ENCODE measurements at regions not wholly inside any gene's neighbourhood (a gene's known extent, or its start where the extent isn't known, plus 50 kb on each side); places are given as distances from the start of the nearest gene placed in this dataset.

DNA sequence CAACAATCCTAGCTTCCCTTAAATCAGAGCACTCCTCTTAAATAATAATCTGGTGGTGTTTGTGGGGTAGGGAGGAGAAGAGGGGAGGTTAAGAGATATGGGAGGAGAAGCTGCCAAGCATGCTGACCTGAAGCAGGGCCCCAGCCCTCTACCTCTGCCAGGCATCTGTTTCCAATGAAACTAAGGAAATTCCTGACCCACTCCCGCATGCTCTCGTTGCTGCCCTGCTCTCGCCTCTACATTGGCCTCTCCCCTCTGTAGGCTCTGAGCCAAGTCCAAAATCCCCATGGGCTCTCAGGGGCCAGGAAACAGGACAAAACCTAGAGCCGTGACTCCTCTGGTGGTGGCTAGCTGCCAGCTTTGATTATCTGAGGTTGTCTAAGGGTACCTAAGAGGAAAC is 559.5 kb upstream of the CDH11 start:
- DNase-seq (ENCODE audit: low read depth in 2 of 2), result peak in 1 of 2 donors; percentile 89

DNA sequence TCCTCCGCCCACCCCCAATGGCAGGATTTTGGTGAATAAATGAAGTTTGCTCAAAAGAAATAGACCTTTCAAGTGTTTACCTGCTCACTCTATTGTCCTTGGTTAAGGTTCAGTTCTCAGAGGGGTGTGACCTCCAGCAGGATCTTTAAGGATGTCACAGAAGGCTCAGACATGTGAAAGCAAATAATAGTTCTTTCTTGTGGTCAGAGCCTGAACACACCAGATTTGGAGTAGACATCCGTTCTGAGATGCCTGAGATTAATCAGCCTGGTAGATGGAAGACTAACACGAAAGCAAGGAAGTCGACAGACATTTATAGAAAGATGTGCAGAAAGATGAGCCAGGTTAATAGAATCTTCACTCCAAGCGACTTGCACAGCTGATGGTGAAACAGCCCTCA is 557.9 kb upstream of the CDH11 start:
- TF ChIP-seq, protein P1, sequence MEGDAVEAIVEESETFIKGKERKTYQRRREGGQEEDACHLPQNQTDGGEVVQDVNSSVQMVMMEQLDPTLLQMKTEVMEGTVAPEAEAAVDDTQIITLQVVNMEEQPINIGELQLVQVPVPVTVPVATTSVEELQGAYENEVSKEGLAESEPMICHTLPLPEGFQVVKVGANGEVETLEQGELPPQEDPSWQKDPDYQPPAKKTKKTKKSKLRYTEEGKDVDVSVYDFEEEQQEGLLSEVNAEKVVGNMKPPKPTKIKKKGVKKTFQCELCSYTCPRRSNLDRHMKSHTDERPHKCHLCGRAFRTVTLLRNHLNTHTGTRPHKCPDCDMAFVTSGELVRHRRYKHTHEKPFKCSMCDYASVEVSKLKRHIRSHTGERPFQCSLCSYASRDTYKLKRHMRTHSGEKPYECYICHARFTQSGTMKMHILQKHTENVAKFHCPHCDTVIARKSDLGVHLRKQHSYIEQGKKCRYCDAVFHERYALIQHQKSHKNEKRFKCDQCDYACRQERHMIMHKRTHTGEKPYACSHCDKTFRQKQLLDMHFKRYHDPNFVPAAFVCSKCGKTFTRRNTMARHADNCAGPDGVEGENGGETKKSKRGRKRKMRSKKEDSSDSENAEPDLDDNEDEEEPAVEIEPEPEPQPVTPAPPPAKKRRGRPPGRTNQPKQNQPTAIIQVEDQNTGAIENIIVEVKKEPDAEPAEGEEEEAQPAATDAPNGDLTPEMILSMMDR (IDR thresholded peaks at IDR 0.05; ENCODE audit: low read depth, low read length), result no peak
- H3K4me3 ChIP-seq (replicated peaks in 1 of 2; ENCODE audit: low read depth in 2 of 2, low read length in 2 of 2), result no peak overlapping the region

More for the DNA sequence above, 559.5 kb upstream of the CDH11 start:
- TF ChIP-seq, protein P1 (IDR thresholded peaks at IDR 0.05; ENCODE audit: low read depth, low read length), result no peak
- H3K4me3 ChIP-seq (replicated peaks in 1 of 2; ENCODE audit: low read depth in 2 of 2, low read length in 2 of 2), result no peak overlapping the region

DNA sequence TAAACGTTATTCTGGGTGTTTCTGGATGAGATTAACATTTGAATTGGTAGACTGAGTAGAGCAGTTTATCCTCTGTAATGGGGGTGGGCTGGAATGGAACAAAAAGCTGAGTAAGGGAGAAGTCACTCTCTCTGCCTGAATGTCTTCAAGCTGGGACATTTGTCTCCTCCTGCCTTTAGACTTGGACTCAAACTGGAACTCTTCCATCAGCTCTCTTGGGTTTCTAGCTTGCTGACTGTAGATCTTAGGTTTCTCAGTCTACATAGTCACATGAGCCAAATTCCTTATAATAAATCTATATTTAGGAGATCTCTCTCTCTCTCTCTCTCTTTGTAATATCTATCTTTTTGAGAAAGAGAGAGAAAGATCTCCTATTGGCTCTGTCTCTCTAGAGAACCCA is 553.3 kb upstream of the CDH11 start:
- TF ChIP-seq, protein P1 (IDR thresholded peaks at IDR 0.05; ENCODE audit: low read depth, low read length), result no peak
- no peak for DNase-seq (ENCODE audit: low read depth in 2 of 2)
- no peak overlapping the region for H3K4me3 ChIP-seq (replicated peaks in 1 of 2; ENCODE audit: low read depth in 2 of 2, low read length in 2 of 2)

More for the DNA sequence above, 557.9 kb upstream of the CDH11 start:
- DNase-seq (ENCODE audit: low read depth in 2 of 2), result no peak

DNA sequence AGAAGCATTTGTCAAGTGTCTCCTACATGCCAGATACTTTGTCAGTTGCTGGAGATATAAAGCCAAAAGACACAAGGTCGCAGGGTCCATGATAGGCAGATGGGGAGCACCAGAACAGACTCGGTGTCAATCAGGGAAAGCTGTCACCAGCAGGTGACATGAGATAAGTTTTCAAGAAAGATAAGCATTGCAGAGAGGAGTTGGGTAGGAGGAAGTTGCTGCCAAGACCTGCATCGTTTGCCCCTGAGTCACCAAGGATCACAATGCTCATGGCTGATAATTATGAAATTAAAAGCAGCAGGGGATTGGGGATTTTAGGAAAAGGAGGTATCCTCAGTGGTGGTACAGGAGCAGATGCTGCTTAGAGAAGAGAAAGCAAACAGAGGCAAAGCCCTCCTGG is 551.1 kb upstream of the CDH11 start:
- no peak overlapping the region for H3K4me3 ChIP-seq (replicated peaks in 1 of 2; ENCODE audit: low read depth in 2 of 2, low read length in 2 of 2)
- peak; percentile 14 to 59 for DNase-seq (ENCODE audit: low read depth in 2 of 2)
- TF ChIP-seq, protein P1 (IDR thresholded peaks at IDR 0.05; ENCODE audit: low read depth, low read length), result no peak

DNA sequence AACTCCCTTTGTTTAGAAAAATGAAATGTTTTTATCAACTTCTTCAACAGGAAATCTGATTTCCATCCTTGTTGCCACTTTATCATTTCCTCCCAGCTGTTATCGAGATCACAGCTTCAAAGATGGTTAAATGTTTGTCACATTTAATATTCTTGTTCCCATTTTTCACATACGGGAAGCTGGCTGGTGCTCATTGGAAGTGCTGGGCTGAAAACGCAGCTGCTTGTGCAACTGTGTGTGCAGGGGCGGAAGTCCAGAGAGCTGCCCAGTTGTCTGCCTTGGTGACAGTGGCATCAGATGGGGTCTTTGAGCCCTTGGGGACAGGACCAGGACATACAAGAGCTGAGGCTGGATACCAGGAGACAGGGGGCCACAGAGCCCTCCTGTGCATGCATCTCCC is 549.2 kb upstream of the CDH11 start:
- no peak for DNase-seq (ENCODE audit: low read depth in 2 of 2)
- no peak overlapping the region for H3K4me3 ChIP-seq (replicated peaks in 1 of 2; ENCODE audit: low read depth in 2 of 2, low read length in 2 of 2)

DNA sequence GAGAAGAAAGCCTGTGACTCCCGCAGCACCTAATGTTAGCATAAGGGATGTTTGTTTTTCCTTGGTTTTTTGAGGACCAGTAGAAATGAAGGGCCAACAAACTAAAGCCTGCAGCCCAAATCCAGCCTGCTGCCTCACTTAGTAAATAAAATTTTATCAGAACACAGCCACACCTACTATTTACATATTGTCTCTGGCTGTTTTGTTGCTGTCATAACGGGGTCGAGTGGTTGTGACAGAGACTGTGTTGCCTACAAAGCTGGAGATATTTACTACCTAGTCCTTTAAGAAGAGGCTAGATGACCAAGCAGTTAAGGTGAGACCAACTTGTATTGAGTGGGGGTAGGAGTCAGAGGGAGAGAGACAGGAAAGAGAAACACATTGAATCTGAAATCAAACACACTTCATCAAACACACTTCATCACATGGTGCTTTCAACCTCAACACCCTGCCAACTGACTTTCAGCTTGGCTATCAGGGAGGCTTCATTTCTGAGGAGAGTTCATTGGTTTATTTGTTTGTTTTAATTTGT is 546.3 kb upstream of the CDH11 start:
- DNase-seq (ENCODE audit: low read depth in 2 of 2), result no peak
- no peak overlapping the region for H3K4me3 ChIP-seq (replicated peaks in 1 of 2; ENCODE audit: low read depth in 2 of 2, low read length in 2 of 2)
- TF ChIP-seq, protein P1 (IDR thresholded peaks at IDR 0.05; ENCODE audit: low read depth, low read length), result no peak

More for the DNA sequence above, 549.2 kb upstream of the CDH11 start:
- TF ChIP-seq, protein P1 (IDR thresholded peaks at IDR 0.05; ENCODE audit: low read depth, low read length), result no peak

DNA sequence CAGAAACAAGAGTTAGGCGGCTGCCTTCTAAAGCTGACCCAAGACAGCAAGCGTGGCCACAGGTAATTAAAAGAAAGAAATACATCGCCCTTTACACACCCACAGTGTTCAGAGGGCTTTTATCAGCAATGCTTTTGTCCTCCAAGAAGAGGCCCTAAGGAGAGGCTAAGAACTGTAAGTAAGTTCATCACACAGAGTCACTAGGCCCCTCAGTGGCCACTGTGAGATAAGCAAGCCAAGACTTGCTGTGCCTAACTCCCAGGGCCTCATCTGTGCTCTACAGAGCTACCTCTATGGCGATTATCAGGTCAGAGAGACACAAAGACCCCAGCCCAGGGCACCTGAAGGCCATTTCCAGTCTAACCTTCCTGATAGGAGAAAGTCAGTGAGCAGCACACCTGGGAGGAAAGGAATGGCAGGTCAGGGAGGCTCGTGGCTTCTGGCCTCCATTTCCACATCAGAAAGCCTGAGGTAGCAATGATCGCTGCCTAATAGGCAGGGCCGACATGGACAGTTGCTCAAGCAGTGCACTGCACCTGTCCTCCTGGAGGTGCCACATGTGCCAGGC is 545.2 kb upstream of the CDH11 start:
- peak; percentile 41 to 55 for DNase-seq (ENCODE audit: low read depth in 2 of 2)
- no peak overlapping the region for H3K4me3 ChIP-seq (replicated peaks in 1 of 2; ENCODE audit: low read depth in 2 of 2, low read length in 2 of 2)
- TF ChIP-seq, protein P1 (IDR thresholded peaks at IDR 0.05; ENCODE audit: low read depth, low read length), result peak; percentile 7

Measured in cardiac fibroblast (primary cell).